WTC11 (cell line): ENCODE measurements at regions not wholly inside any gene's neighbourhood (a gene's known extent, or its start where the extent isn't known, plus 50 kb on each side); places are given as distances from the start of the nearest gene placed in this dataset.

Experiments used
- ATF3 ChIP-seq: sonication (generic); formaldehyde crosslinking; conservative IDR thresholded peaks from 2 replicates; pipeline ENCODE4 v1.8.1; 2022; ENCODE audit warnings: mild to moderate bottlenecking, missing genetic modification reagents
- CREM ChIP-seq: sonication (generic); formaldehyde crosslinking; IDR thresholded peaks from 2 replicates; pipeline ENCODE4 v1.8.1; 2022; ENCODE audit warnings: mild to moderate bottlenecking, missing genetic modification reagents, moderate library complexity
- E2F1 ChIP-seq: sonication (generic); formaldehyde crosslinking; IDR thresholded peaks from 2 replicates; pipeline ENCODE4 v1.8.0; 2022; ENCODE audit warnings: mild to moderate bottlenecking, missing genetic modification reagents
- E2F4 ChIP-seq: sonication (generic); formaldehyde crosslinking; IDR thresholded peaks from 2 replicates; pipeline ENCODE4 v1.8.1; 2022; ENCODE audit warnings: low read depth, mild to moderate bottlenecking, moderate library complexity, missing genetic modification reagents, borderline replicate concordance
- FOXJ3 ChIP-seq: sonication (generic); formaldehyde crosslinking; IDR thresholded peaks from 2 replicates; pipeline ENCODE4 v1.9.0; 2021; ENCODE audit warnings: missing genetic modification reagents, mild to moderate bottlenecking, borderline replicate concordance
- JAZF1 ChIP-seq: fragments of 250-450 bp; sonication (Bioruptor Pico); IDR thresholded peaks from 2 replicates; pipeline ENCODE4 v1.9.0; 2021; ENCODE audit warnings: moderate library complexity, mild to moderate bottlenecking, inconsistent platforms
- NR1H2 ChIP-seq: sonication (generic); formaldehyde crosslinking; IDR thresholded peaks from 2 replicates; pipeline ENCODE4 v1.9.0; 2021; ENCODE audit warnings: mild to moderate bottlenecking, moderate library complexity, missing genetic modification reagents
- TEAD4 ChIP-seq: sonication (generic); formaldehyde crosslinking; IDR thresholded peaks from 2 replicates; pipeline ENCODE4 v1.8.0; 2022; ENCODE audit warnings: mild to moderate bottlenecking, missing genetic modification reagents
- TF ChIP-seq, protein P1 (sequence below): fragments of 200-600 bp; IDR thresholded peaks from 2 replicates; pipeline ENCODE4 v1.8.0; 2022; ENCODE audit warnings: antibody characterized with exemption
- TF ChIP-seq, protein P2 (sequence below): sonication (generic); formaldehyde crosslinking; IDR thresholded peaks from 2 replicates; pipeline ENCODE4 v1.8.1; 2023; ENCODE audit warnings: mild to moderate bottlenecking, moderate library complexity, missing genetic modification reagents

DNA sequence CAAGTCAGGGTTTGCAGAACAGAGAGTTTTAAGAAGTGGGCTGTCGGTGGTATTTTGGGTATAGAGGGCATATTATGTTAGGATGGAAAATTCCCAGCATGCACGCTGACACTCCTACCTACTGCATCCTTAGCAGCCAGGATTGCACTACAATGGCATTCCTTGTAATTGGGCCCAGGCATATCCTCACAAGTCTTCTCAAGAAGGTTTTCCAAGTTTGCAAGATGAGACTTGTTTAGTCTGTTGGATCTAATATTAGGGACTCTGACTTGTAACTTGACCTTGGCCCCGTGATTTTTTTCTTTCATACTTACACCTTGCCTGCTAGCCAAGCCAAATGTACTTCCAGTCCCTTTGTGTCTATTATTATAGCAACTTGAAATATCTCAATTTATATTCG is 335.7 kb upstream of the HTR2A start:
- TF ChIP-seq, protein P1, sequence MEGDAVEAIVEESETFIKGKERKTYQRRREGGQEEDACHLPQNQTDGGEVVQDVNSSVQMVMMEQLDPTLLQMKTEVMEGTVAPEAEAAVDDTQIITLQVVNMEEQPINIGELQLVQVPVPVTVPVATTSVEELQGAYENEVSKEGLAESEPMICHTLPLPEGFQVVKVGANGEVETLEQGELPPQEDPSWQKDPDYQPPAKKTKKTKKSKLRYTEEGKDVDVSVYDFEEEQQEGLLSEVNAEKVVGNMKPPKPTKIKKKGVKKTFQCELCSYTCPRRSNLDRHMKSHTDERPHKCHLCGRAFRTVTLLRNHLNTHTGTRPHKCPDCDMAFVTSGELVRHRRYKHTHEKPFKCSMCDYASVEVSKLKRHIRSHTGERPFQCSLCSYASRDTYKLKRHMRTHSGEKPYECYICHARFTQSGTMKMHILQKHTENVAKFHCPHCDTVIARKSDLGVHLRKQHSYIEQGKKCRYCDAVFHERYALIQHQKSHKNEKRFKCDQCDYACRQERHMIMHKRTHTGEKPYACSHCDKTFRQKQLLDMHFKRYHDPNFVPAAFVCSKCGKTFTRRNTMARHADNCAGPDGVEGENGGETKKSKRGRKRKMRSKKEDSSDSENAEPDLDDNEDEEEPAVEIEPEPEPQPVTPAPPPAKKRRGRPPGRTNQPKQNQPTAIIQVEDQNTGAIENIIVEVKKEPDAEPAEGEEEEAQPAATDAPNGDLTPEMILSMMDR: no peak
- TF ChIP-seq CREM (CRISPR knock-in tag) (no peak), TEAD4 (no peak), JAZF1 (CRISPR knock-in tag) (no peak), FOXJ3 (CRISPR knock-in tag) (no peak), E2F4 (CRISPR knock-in tag) (no peak), E2F1 (no peak), NR1H2 (CRISPR knock-in tag) (no peak), ATF3 (CRISPR knock-in tag) (no peak)
- TF ChIP-seq, protein P2, sequence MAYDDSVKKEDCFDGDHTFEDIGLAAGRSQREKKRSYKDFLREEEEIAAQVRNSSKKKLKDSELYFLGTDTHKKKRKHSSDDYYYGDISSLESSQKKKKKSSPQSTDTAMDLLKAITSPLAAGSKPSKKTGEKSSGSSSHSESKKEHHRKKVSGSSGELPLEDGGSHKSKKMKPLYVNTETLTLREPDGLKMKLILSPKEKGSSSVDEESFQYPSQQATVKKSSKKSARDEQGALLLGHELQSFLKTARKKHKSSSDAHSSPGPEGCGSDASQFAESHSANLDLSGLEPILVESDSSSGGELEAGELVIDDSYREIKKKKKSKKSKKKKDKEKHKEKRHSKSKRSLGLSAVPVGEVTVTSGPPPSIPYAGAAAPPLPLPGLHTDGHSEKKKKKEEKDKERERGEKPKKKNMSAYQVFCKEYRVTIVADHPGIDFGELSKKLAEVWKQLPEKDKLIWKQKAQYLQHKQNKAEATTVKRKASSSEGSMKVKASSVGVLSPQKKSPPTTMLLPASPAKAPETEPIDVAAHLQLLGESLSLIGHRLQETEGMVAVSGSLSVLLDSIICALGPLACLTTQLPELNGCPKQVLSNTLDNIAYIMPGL: no peak
